ENCODE measurements at regions not wholly inside any gene's neighbourhood (a gene's known extent, or its start where the extent isn't known, plus 50 kb on each side); places are given as distances from the start of the nearest gene placed in this dataset.

DNA sequence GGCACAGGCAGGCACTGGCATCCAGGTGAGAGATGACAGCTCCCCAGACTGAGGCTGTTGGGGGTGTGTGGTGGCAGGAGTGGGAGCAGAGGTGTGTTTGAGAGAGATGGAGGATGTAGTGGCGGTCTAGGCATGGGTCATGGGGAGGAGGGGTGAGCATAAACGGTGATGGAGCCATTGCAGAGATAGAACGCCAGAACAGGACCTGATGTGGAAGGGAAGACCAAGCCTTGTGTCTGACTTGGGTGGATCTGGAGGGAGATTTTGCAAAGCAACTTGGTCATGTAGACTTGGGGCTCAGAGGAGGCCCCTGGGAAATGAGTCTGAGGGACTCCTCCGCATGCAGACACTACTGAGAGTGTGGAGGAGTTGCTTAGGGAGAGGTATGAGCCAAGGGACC lies 50.0 kb upstream of the CLDN5 start:
- H3K27ac ChIP-seq: no peak overlapping the region
- TF ChIP-seq, protein P1, sequence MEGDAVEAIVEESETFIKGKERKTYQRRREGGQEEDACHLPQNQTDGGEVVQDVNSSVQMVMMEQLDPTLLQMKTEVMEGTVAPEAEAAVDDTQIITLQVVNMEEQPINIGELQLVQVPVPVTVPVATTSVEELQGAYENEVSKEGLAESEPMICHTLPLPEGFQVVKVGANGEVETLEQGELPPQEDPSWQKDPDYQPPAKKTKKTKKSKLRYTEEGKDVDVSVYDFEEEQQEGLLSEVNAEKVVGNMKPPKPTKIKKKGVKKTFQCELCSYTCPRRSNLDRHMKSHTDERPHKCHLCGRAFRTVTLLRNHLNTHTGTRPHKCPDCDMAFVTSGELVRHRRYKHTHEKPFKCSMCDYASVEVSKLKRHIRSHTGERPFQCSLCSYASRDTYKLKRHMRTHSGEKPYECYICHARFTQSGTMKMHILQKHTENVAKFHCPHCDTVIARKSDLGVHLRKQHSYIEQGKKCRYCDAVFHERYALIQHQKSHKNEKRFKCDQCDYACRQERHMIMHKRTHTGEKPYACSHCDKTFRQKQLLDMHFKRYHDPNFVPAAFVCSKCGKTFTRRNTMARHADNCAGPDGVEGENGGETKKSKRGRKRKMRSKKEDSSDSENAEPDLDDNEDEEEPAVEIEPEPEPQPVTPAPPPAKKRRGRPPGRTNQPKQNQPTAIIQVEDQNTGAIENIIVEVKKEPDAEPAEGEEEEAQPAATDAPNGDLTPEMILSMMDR (conservative IDR thresholded peaks at IDR 0.05): no peak
- no peak for TF ChIP-seq ZFX (IDR thresholded peaks at IDR 0.05)

DNA sequence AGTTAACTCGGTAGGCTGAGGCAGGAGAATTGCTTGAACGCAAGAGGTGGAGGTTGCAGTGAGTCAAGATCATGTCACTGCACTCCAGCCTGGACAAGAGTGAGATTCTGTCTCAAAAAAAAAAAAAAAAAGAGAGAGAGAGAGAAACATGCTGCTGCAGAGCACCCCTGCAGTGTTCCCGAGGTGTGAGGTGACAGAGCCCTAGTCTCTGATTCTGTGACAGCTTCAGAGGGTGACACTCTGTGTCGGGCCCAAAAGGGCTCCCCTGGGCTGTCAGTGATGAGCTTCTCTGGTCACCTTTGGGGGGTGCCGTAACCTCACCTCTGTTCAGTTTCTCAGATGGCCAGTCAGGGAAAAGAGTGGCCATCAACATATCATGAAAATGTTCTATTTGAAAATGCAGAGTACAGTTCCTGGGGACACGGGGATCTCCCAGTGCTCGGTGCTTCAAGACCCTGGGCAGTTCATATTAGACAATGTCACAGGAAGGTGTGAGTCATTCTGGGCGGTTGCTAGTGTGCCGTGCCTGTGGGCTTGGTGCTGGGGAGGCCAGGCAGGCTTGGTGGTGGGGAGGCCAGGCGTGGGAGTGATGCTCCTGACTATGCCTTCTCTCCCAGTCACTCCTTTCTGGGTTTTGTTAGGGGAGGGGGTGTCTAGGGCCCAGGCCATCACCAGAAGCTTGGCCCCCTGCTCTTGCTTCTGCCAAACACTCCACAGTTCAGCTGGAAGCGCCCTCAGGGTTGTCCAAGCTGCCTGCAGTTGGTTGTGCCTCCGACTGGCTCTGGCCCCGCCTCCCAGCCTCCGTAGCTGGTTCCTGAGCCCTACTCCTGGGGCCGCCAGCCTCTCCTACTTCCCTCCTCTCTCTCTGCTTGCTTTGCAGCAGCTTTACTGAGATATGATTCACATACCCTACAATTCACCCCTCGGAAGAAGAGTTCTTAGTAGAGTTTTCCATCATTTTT lies 52.5 kb upstream of the CLDN5 start:
- no peak for TF ChIP-seq ZFX (IDR thresholded peaks at IDR 0.05)
- TF ChIP-seq, protein P1 (conservative IDR thresholded peaks at IDR 0.05): no peak
- H3K27ac ChIP-seq: no peak overlapping the region

GRCh38 chr22:19577422-19577966 lies 53.3 kb upstream of the CLDN5 start:
- TF ChIP-seq, protein P1 (conservative IDR thresholded peaks at IDR 0.05): no peak
- TF ChIP-seq ZFX (IDR thresholded peaks at IDR 0.05): no peak
- H3K27ac ChIP-seq: no peak overlapping the region

- no peak for TF ChIP-seq ZFX (IDR thresholded peaks at IDR 0.05)
- TF ChIP-seq, protein P1 (conservative IDR thresholded peaks at IDR 0.05): no peak
- no peak overlapping the region for H3K27ac ChIP-seq
Measured at GRCh38 chr22:19578180-19579004, 54.2 kb upstream of the CLDN5 start.

GRCh38 chr22:19579115-19579811 lies 55.1 kb upstream of the CLDN5 start:
- H3K27ac ChIP-seq: no peak overlapping the region
- TF ChIP-seq, protein P1 (conservative IDR thresholded peaks at IDR 0.05): no peak
- no peak for TF ChIP-seq ZFX (IDR thresholded peaks at IDR 0.05)

GRCh38 chr22:19579880-19580279 lies 55.7 kb upstream of the CLDN5 start:
- TF ChIP-seq, protein P1 (conservative IDR thresholded peaks at IDR 0.05): no peak
- TF ChIP-seq ZFX (IDR thresholded peaks at IDR 0.05): no peak
- no peak overlapping the region for H3K27ac ChIP-seq

All from C4-2B (cell line).